ENCODE measurements at regions not wholly inside any gene's neighbourhood (a gene's known extent, or its start where the extent isn't known, plus 50 kb on each side); places are given as distances from the start of the nearest gene placed in this dataset.

- peak in 1 of 2 donors; percentile 47 for DNase-seq (ENCODE audit: low read depth in 2 of 2)
- no peak overlapping the region for H3K27ac ChIP-seq (ENCODE audit: insufficient read depth, low read length)
Observed at GRCh38 chr5:81835814-81836367, 85.0 kb upstream of the SSBP2 start.

GRCh38 chr5:81834021-81834660 is 83.2 kb upstream of the SSBP2 start:
- Histone ChIP-seq H3K9me3 (ENCODE audit: control insufficient read depth, insufficient read depth, low read depth, low read length) (no peaks in the 10 kb centered on the region), H4K20me1 (ENCODE audit: control insufficient read depth, extremely low read depth, insufficient read depth, low read length) (no peaks in the 10 kb centered on the region), H3K27me3 (ENCODE audit: control insufficient read depth, insufficient read depth, low read length) (no peaks in the 10 kb centered on the region), H3K27ac (ENCODE audit: insufficient read depth, low read length) (no peak overlapping the region), H3K4me1 (ENCODE audit: control insufficient read depth, extremely low read depth, insufficient read depth, low read length) (no peaks in the 10 kb centered on the region), H2AFZ (ENCODE audit: low read length) (no peak overlapping the region), H3K36me3 (ENCODE audit: control insufficient read depth, insufficient read depth, low read length) (no peaks in the 10 kb centered on the region), H3K9ac (ENCODE audit: insufficient read depth, low read length) (no peak overlapping the region), H3K4me3 (replicated peaks in 1 of 4; ENCODE audit: control extremely low read depth in 1 of 4, insufficient read depth in 1 of 4, low read depth in 3 of 4, low read length in 4 of 4) (no peak overlapping the region), H3K79me2 (ENCODE audit: control insufficient read depth, insufficient read depth, low read length) (no peaks in the 10 kb centered on the region), H3K4me2 (ENCODE audit: extremely low read depth, insufficient read depth, low read length) (no peak overlapping the region)
- no peak for DNase-seq (ENCODE audit: low read depth in 2 of 2)
- no peak for TF ChIP-seq EZH2 (IDR thresholded peaks at IDR 0.05; ENCODE audit: low read length, missing control alignments)
- no peak for TF ChIP-seq CTCF (conservative IDR thresholded peaks at IDR 0.05 in 1 of 2, IDR thresholded peaks at IDR 0.05 in 1 of 2; ENCODE audit: low read depth in 1 of 2, low read length in 2 of 2)

More at GRCh38 chr5:81835814-81836367, 85.0 kb upstream of the SSBP2 start:
- Histone ChIP-seq H4K20me1 (ENCODE audit: control insufficient read depth, extremely low read depth, insufficient read depth, low read length) (no peaks in the 10 kb centered on the region), H3K9me3 (ENCODE audit: control insufficient read depth, insufficient read depth, low read depth, low read length) (no peaks in the 10 kb centered on the region), H3K36me3 (ENCODE audit: control insufficient read depth, insufficient read depth, low read length) (no peaks in the 10 kb centered on the region), H3K4me3 (replicated peaks in 1 of 4; ENCODE audit: control extremely low read depth in 1 of 4, insufficient read depth in 1 of 4, low read depth in 3 of 4, low read length in 4 of 4) (no peak overlapping the region), H3K4me1 (ENCODE audit: control insufficient read depth, extremely low read depth, insufficient read depth, low read length) (no peaks in the 10 kb centered on the region), H3K9ac (ENCODE audit: insufficient read depth, low read length) (no peak overlapping the region), H3K4me2 (ENCODE audit: extremely low read depth, insufficient read depth, low read length) (no peak overlapping the region), H3K79me2 (ENCODE audit: control insufficient read depth, insufficient read depth, low read length) (no peaks in the 10 kb centered on the region), H3K27me3 (ENCODE audit: control insufficient read depth, insufficient read depth, low read length) (no peaks in the 10 kb centered on the region), H2AFZ (ENCODE audit: low read length) (no peak overlapping the region)
- no peak for TF ChIP-seq EZH2 (IDR thresholded peaks at IDR 0.05; ENCODE audit: low read length, missing control alignments)
- TF ChIP-seq CTCF (conservative IDR thresholded peaks at IDR 0.05 in 1 of 2, IDR thresholded peaks at IDR 0.05 in 1 of 2; ENCODE audit: low read depth in 1 of 2, low read length in 2 of 2), result no peak

GRCh38 chr5:81830596-81830995 is 79.7 kb upstream of the SSBP2 start:
- no peak overlapping the region for H2AFZ ChIP-seq (ENCODE audit: low read length)
- no peak overlapping the region for H3K4me3 ChIP-seq (replicated peaks in 1 of 4; ENCODE audit: control extremely low read depth in 1 of 4, insufficient read depth in 1 of 4, low read depth in 3 of 4, low read length in 4 of 4)
- DNase-seq (ENCODE audit: low read depth in 2 of 2), result no peak
- H3K27ac ChIP-seq (ENCODE audit: insufficient read depth, low read length), result no peak overlapping the region
- no peak overlapping the region for H3K9ac ChIP-seq (ENCODE audit: insufficient read depth, low read length)
- no peaks in the 10 kb centered on the region for H4K20me1 ChIP-seq (ENCODE audit: control insufficient read depth, extremely low read depth, insufficient read depth, low read length)
- no peaks in the 10 kb centered on the region for H3K79me2 ChIP-seq (ENCODE audit: control insufficient read depth, insufficient read depth, low read length)
- H3K9me3 ChIP-seq (ENCODE audit: control insufficient read depth, insufficient read depth, low read depth, low read length), result no peaks in the 10 kb centered on the region
- H3K4me2 ChIP-seq (ENCODE audit: extremely low read depth, insufficient read depth, low read length), result no peak overlapping the region
- H3K27me3 ChIP-seq (ENCODE audit: control insufficient read depth, insufficient read depth, low read length), result no peaks in the 10 kb centered on the region
- H3K36me3 ChIP-seq (ENCODE audit: control insufficient read depth, insufficient read depth, low read length), result no peaks in the 10 kb centered on the region
- TF ChIP-seq EZH2 (IDR thresholded peaks at IDR 0.05; ENCODE audit: low read length, missing control alignments) (no peak), CTCF (conservative IDR thresholded peaks at IDR 0.05 in 1 of 2, IDR thresholded peaks at IDR 0.05 in 1 of 2; ENCODE audit: low read depth in 1 of 2, low read length in 2 of 2) (no peak)
- no peaks in the 10 kb centered on the region for H3K4me1 ChIP-seq (ENCODE audit: control insufficient read depth, extremely low read depth, insufficient read depth, low read length)
